ENCODE measurements at regions not wholly inside any gene's neighbourhood (a gene's known extent, or its start where the extent isn't known, plus 50 kb on each side); places are given as distances from the start of the nearest gene placed in this dataset.

DNA sequence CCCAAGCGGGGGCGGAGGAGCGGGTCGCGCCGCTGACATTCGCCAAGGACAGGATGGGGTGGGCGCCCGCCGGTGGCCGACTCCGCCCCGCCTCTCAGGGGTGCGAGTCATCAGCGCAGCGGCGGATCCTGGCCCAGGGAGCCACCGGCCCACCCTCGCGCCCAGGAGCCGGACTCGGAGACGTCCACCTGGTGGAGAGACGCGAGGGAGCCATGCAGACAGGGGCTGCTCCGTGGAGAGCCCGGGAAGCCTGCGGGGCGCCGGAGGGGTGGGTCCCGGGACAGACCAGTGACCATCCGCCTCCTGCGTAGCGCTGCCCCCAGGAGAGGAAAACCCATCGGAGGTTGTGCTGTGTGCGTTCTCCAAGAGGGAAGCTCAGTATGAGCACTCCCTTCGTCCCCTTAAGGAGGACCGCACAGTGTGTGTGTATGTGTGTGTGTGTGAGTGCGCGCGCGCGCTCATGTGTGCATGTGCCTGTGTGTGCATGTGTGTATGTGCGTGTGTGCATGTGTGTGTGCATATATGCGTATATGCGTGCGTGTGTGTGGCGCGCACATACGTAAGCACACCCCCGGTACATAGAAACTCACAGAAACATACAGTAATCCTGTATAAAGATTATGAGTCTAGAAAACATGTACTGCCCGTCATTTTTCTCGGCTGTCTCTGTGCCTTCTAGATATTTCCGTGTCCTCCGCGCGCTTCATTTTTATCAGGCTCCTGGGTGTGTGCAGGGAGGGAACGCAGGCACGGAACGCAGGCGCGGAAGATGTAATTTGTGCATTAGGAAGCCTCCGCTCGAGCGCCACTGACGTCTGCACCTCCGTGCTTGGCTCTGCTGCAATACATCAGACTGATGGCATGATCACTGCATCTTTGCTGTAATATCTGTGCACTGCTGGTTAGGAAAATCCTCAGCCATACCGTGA, 158.9 kb downstream of the TBXT start:
- TF ChIP-seq, protein P1, sequence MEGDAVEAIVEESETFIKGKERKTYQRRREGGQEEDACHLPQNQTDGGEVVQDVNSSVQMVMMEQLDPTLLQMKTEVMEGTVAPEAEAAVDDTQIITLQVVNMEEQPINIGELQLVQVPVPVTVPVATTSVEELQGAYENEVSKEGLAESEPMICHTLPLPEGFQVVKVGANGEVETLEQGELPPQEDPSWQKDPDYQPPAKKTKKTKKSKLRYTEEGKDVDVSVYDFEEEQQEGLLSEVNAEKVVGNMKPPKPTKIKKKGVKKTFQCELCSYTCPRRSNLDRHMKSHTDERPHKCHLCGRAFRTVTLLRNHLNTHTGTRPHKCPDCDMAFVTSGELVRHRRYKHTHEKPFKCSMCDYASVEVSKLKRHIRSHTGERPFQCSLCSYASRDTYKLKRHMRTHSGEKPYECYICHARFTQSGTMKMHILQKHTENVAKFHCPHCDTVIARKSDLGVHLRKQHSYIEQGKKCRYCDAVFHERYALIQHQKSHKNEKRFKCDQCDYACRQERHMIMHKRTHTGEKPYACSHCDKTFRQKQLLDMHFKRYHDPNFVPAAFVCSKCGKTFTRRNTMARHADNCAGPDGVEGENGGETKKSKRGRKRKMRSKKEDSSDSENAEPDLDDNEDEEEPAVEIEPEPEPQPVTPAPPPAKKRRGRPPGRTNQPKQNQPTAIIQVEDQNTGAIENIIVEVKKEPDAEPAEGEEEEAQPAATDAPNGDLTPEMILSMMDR (IDR thresholded peaks at IDR 0.05) = no peak
- DNase-seq (ENCODE audit: low spot score) (no peak), ATAC-seq (ENCODE audit: insufficient number of reproducible peaks, low FRiP score, low read depth) (no peak)
- peaks cover 11 to 40% of the 10 kb centered on the region in 2 donors for H3K4me1 ChIP-seq (ENCODE audit: control insufficient read depth in 1 of 2, low read depth in 2 of 2)
- no peaks in the 10 kb centered on the region for H3K27me3 ChIP-seq (replicated peaks; ENCODE audit: insufficient read depth)
- H3K9me3 ChIP-seq = no peaks in the 10 kb centered on the region
- peak overlapping the region; percentile 33 for H3K4me3 ChIP-seq
- H3K36me3 ChIP-seq = no peaks in the 10 kb centered on the region
- H3K27ac ChIP-seq = no peak overlapping the region

DNA sequence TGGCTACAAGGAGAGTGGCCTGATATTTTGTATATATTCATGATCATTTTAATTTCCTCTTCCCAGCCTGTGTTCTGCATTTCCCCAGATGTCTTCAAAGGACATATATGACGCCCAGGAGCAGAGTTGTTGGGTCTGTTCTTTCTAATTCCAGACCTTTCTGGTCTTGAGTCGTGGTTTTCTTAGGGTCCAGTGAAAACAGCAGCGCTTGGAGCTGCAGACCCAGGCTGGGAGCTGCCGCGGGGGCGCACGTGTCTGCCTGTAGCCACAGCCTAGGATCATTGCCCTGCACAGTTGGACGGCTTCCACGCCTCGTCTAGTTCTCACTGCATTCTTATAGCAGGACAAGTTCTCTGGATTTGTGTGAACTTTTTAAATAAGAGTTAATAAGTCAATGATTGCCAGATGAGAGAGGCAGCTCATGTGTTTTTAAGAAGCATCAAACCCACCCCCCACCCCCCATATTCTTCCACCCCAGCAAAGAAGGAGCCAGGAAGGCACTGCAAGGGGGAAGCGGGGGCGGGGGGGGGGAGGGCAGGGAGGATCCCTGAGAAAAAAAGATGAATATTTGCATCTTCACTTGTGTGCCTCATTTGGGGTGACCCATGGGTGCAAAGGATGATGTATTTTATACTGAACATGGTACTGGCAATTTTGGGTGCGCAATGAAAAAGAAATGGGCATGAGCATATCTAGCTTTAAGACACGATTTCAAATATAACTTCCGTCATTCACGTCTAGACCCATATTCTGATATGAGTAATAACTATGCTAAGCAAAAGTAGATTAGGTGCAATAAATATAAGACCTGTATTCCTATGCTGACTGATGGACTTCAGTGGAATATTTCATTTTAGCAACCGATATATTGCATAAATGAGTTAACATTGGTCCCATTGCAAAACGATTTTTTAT, 160.0 kb downstream of the TBXT start:
- Histone ChIP-seq H3K27ac (no peak overlapping the region), H3K9me3 (no peaks in the 10 kb centered on the region), H3K36me3 (no peaks in the 10 kb centered on the region), H3K27me3 (replicated peaks; ENCODE audit: insufficient read depth) (no peaks in the 10 kb centered on the region), H3K4me3 (peak overlapping the region; percentile 25), H3K4me1 (ENCODE audit: control insufficient read depth in 1 of 2, low read depth in 2 of 2) (peaks cover 11 to 40% of the 10 kb centered on the region in 2 donors)
- no peak for DNase-seq (ENCODE audit: low spot score)
- no peak for ATAC-seq (ENCODE audit: insufficient number of reproducible peaks, low FRiP score, low read depth)
- TF ChIP-seq, protein P1 (IDR thresholded peaks at IDR 0.05) = no peak

DNA sequence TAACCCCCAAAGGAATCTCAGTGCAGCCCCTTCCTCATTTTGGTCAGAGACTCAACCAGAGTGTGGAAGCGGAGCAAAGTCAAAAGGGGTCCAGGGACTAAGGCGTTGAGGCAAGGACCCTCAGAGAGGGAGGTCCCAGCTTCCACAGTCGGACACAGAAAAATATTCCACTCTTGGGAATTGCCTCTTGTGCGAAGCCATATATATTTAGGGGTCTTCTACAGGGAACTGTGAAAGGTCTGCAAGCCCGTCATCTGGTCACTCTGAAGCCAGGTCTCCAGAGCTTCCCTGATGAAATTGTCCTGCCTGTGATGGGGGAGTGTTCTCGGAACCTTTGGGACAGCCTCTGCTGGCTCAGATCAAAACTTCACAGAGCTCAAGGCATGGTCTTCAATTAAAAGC, 160.8 kb downstream of the TBXT start:
- DNase-seq (ENCODE audit: low spot score) (no peak), ATAC-seq (ENCODE audit: insufficient number of reproducible peaks, low FRiP score, low read depth) (no peak)
- TF ChIP-seq, protein P1 (IDR thresholded peaks at IDR 0.05) = no peak
- H3K9me3 ChIP-seq = no peaks in the 10 kb centered on the region
- H3K4me3 ChIP-seq = peak overlapping the region; percentile 65
- no peak overlapping the region for H3K27ac ChIP-seq
- H3K4me1 ChIP-seq (ENCODE audit: control insufficient read depth in 1 of 2, low read depth in 2 of 2) = peaks cover 11 to 40% of the 10 kb centered on the region in 2 donors
- no peaks in the 10 kb centered on the region for H3K36me3 ChIP-seq
- no peaks in the 10 kb centered on the region for H3K27me3 ChIP-seq (replicated peaks; ENCODE audit: insufficient read depth)

DNA sequence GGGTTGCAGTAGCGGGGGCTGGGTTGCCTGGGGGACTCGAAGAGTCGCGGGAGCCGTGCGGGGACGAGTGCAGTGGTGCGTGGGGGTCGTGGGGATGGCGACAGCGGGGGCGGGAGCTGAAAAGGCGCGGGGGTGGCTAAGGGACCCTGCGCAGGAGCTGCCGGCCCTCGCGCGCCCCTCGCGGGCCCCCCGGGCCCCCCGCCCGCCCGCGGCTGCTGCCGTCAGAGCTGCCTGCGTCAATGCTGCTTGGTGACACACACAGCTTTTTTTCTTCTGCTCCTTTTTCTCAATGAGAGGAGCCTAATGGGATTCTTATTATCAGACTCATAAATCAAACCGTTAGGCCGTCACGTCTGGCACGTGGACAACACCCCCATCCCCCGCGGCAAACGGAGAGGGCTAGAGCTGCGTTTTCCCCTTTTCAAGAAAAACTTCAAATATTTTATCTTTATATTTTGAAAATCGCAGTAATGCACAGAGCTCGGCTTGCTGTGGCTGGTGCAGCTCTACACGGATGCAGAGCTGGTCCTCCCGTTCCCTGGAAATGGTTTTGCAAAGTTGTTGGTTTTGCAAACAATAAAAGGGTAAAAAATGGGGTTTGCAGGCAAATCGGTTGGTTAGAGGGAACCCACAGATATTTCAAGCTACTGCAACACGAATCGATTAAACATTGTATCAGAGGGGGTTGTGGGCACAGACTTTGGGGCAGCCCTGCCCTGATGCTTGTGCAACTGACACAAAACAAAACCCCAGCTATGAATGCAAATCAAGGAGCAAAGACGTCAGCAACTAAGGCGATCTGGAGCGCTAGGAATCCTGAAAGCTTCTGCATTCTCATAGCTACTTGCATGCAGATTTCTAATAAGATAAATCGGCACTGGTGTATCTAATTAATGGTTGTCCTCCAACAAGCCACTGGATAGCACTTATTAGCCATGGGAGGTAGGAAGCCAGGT, 161.4 kb downstream of the TBXT start:
- H3K4me1 ChIP-seq (ENCODE audit: control insufficient read depth in 1 of 2, low read depth in 2 of 2) = peaks cover 11 to 40% of the 10 kb centered on the region in 2 donors
- H3K4me3 ChIP-seq = peak overlapping the region; percentile 65
- TF ChIP-seq, protein P1 (IDR thresholded peaks at IDR 0.05) = no peak
- H3K27ac ChIP-seq = peak overlapping the region in 1 of 2 donors; percentile 12
- ATAC-seq (ENCODE audit: insufficient number of reproducible peaks, low FRiP score, low read depth) (no peak), DNase-seq (ENCODE audit: low spot score) (no peak)
- H3K9me3 ChIP-seq = no peaks in the 10 kb centered on the region
- H3K36me3 ChIP-seq = no peaks in the 10 kb centered on the region
- no peaks in the 10 kb centered on the region for H3K27me3 ChIP-seq (replicated peaks; ENCODE audit: insufficient read depth)

Data from thoracic aorta (tissue), 2 donors.